CD14-positive monocyte (primary cell): ENCODE measurements at regions not wholly inside any gene's neighbourhood (a gene's known extent, or its start where the extent isn't known, plus 50 kb on each side); places are given as distances from the start of the nearest gene placed in this dataset.
A peak's percentile ranks its signal among the peaks of the same experiment; 100 is the strongest.

Experiments used
- DNase-seq, 3 donors: peaks; one replicate each; pipeline ENCODE4 v3.0.0-alpha.2; 2011 to 2022
- H2AFZ ChIP-seq: 2 replicates; pipeline ENCODE4 v1.6.0; 2012; ENCODE audit warnings: mild to moderate bottlenecking, low read depth, low read length, inconsistent platforms; ENCODE audit not compliant: insufficient read depth, poor library complexity, severe bottlenecking
- H3K27ac ChIP-seq, 2 donors: 1 replicate in 1 of 2; 2 replicates in 1 of 2; pipeline ENCODE4 v1.5.1; 2012 to 2013; ENCODE audit warnings: low read length in 2 of 2, control low read depth in 1 of 2, inconsistent platforms in 1 of 2, low read depth in 1 of 2, mild to moderate bottlenecking in 1 of 2
- H3K27me3 ChIP-seq, 2 donors: one replicate each; pipeline versions ENCODE4 v1.6.0 to v1.6.1; 2011 to 2013; ENCODE audit warnings: low read length in 2 of 2; ENCODE audit not compliant: control insufficient read depth in 2 of 2, insufficient read depth in 2 of 2
- H3K36me3 ChIP-seq, 2 donors: replicated peaks in 1 of 2; 1 replicate in 1 of 2; 2 replicates in 1 of 2; pipeline versions ENCODE4 v1.5.1 to v1.6.1; 2012 to 2013; ENCODE audit warnings: low read length in 2 of 2, control low read depth in 1 of 2, inconsistent platforms in 1 of 2, mild to moderate bottlenecking in 1 of 2; ENCODE audit not compliant: insufficient read depth in 2 of 2, control insufficient read depth in 1 of 2
- H3K4me1 ChIP-seq, 2 donors: 1 replicate in 1 of 2; 2 replicates in 1 of 2; pipeline versions ENCODE4 v1.5.1 to v1.6.1; 2012 to 2013; ENCODE audit warnings: low read length in 2 of 2, control low read depth in 1 of 2, inconsistent platforms in 1 of 2, mild to moderate bottlenecking in 1 of 2, moderate library complexity in 1 of 2; ENCODE audit not compliant: insufficient read depth in 2 of 2, control insufficient read depth in 1 of 2
- H3K4me2 ChIP-seq: replicated peaks from 2 replicates; pipeline ENCODE3; 2012; ENCODE audit warnings: low read length, moderate library complexity, mild to moderate bottlenecking; ENCODE audit not compliant: poor library complexity, severe bottlenecking; ENCODE audit errors: extremely low read depth
- H3K4me3 ChIP-seq, 3 experiments: fragments of 200-600 bp in 1 of 3; sonication (generic) in 1 of 3; replicated peaks in 1 of 3; 1 replicate in 2 of 3; 2 replicates in 1 of 3; pipeline ENCODE4 v1.5.1; 2011 to 2013; ENCODE audit warnings: low read length in 3 of 3, mild to moderate bottlenecking in 3 of 3, control low read depth in 2 of 3, low read depth in 2 of 3, inconsistent platforms in 1 of 3, moderate library complexity in 1 of 3
- H3K79me2 ChIP-seq: 2 replicates; pipeline ENCODE4 v1.6.0; 2012; ENCODE audit warnings: mild to moderate bottlenecking, control low read depth, inconsistent platforms, low read length, moderate library complexity; ENCODE audit not compliant: insufficient read depth
- H3K9ac ChIP-seq: 2 replicates; pipeline ENCODE4 v1.6.0; 2017; ENCODE audit warnings: low read length, mild to moderate bottlenecking; ENCODE audit not compliant: insufficient read depth, poor library complexity, severe bottlenecking
- H3K9me3 ChIP-seq, 2 donors: replicated peaks in 1 of 2; 1 replicate in 1 of 2; 2 replicates in 1 of 2; pipeline versions ENCODE4 v1.5.1 to v1.6.1; 2012 to 2013; ENCODE audit warnings: low read length in 2 of 2, control low read depth in 1 of 2; ENCODE audit not compliant: control insufficient read depth in 1 of 2, insufficient read depth in 1 of 2
- H4K20me1 ChIP-seq: 2 replicates; pipeline ENCODE4 v1.6.0; 2012; ENCODE audit warnings: mild to moderate bottlenecking, low read length, control low read depth, moderate library complexity; ENCODE audit not compliant: insufficient read depth
- H3K27ac Mint-ChIP-seq, 7 donors: one replicate each; pipeline ENCODE4 v1.8.0; 2020; ENCODE audit warnings: mild to moderate bottlenecking in 7 of 7, mixed read lengths in 7 of 7, moderate library complexity in 6 of 7, inconsistent platforms in 2 of 7
- H3K27me3 Mint-ChIP-seq, 3 donors: one replicate each; pipeline ENCODE4 v1.8.0; 2021 to 2022; ENCODE audit warnings: low read depth in 3 of 3, mild to moderate bottlenecking in 3 of 3, mixed read lengths in 3 of 3, moderate library complexity in 3 of 3, inconsistent platforms in 1 of 3
- H3K36me3 Mint-ChIP-seq, 2 donors: one replicate each; pipeline ENCODE4 v1.8.0; 2020; ENCODE audit warnings: mixed read lengths in 2 of 2, inconsistent platforms in 1 of 2, mild to moderate bottlenecking in 1 of 2
- H3K4me1 Mint-ChIP-seq: one replicate; pipeline ENCODE4 v1.8.0; 2020; ENCODE audit warnings: mild to moderate bottlenecking, mixed read lengths
- H3K4me3 Mint-ChIP-seq, 2 donors: one replicate each; pipeline ENCODE4 v1.8.0; 2020; ENCODE audit warnings: mild to moderate bottlenecking in 2 of 2, mixed read lengths in 2 of 2, moderate library complexity in 1 of 2
- H3K9me3 Mint-ChIP-seq, 7 donors: one replicate each; pipeline ENCODE4 v1.8.0; 2020 to 2022; ENCODE audit warnings: mixed read lengths in 7 of 7, mild to moderate bottlenecking in 6 of 7, moderate library complexity in 6 of 7, inconsistent platforms in 2 of 7
- CTCF ChIP-seq: fragments of 200-600 bp; IDR thresholded peaks from one replicate; pipeline ENCODE4 v1.8.0; 2022; ENCODE audit warnings: antibody characterized with exemption, mild to moderate bottlenecking
- WGBS: methylation state at CpG from one replicate; pipeline ENCODE4 v1.1.5; 2013; ENCODE audit warnings: missing lambda C conversion rate; ENCODE audit not compliant: insufficient coverage; 5-methylcytosine and 5-hydroxymethylcytosine counted together
- intact Hi-C, 2 donors: fragments of 100-400 bp; cut with micrococcal nuclease; formaldehyde crosslinking; loops; one replicate each; pipeline versions ENCODE4 v1.15.0 to v1.15.1; 2023

GRCh38 chr2:158912112-158912511 is 56.3 kb upstream of the TANC1 start:
- Histone ChIP-seq H3K79me2 (no peaks in the 10 kb centered on the region), H3K9ac (no peak overlapping the region), H3K9me3 (no peaks in the 10 kb centered on the region), H3K27me3 (no peaks in the 10 kb centered on the region), H3K4me2 (peak overlapping the region; percentile 26), H3K4me1 (peaks cover 15 to 19% of the 10 kb centered on the region in 2 donors), H2AFZ (no peak overlapping the region), H3K4me3 (no peak overlapping the region), H4K20me1 (no peaks in the 10 kb centered on the region), H3K27ac (peak overlapping the region in 1 of 2 donors; percentile 28), H3K36me3 (no peaks in the 10 kb centered on the region)
- Mint-ChIP-seq H3K9me3 (peaks cover 0 to 2% (median 0%) of the 10 kb centered on the region in 7 donors), H3K36me3 (no peaks in the 10 kb centered on the region), H3K27ac (peak overlapping the region in 3 of 7 donors; percentile 24 to 60 (median 50)), H3K4me3 (peak overlapping the region in 1 of 2 donors; percentile 62), H3K27me3 (no peaks in the 10 kb centered on the region), H3K4me1 (peaks cover 19% of the 10 kb centered on the region)
- no peak for TF ChIP-seq CTCF
- intact Hi-C loops: no loop called here
- DNase-seq: peak; percentile 14 to 21 (median 15)
- WGBS: no CpG with 5 or more reads among the region's 4 CpGs

- Histone ChIP-seq H3K4me2 (no peak overlapping the region), H4K20me1 (no peaks in the 10 kb centered on the region), H3K9me3 (no peaks in the 10 kb centered on the region), H3K27ac (no peak overlapping the region), H2AFZ (no peak overlapping the region), H3K9ac (no peak overlapping the region), H3K4me1 (peaks cover 15 to 19% of the 10 kb centered on the region in 2 donors), H3K4me3 (no peak overlapping the region), H3K79me2 (no peaks in the 10 kb centered on the region), H3K36me3 (no peaks in the 10 kb centered on the region), H3K27me3 (no peaks in the 10 kb centered on the region)
- intact Hi-C loops: no loop called here
- no peak for DNase-seq
- Mint-ChIP-seq H3K4me1 (peaks cover 19% of the 10 kb centered on the region), H3K36me3 (no peaks in the 10 kb centered on the region), H3K9me3 (peaks cover 0 to 2% (median 0%) of the 10 kb centered on the region in 7 donors), H3K4me3 (no peak overlapping the region), H3K27me3 (peaks cover 0 to 2% (median 0%) of the 10 kb centered on the region in 3 donors), H3K27ac (no peak overlapping the region)
- WGBS: no CpG with 5 or more reads among the region's 1 CpG
- no peak for TF ChIP-seq CTCF
These were observed 55.7 kb upstream of the TANC1 start for GRCh38 chr2:158912765-158913164.
